ENCODE measurements at regions not wholly inside any gene's neighbourhood (a gene's known extent, or its start where the extent isn't known, plus 50 kb on each side); places are given as distances from the start of the nearest gene placed in this dataset.

GRCh38 chr11:81368192-81368591 is 1365.5 kb downstream of the FAM181B start:
- no peak for DNase-seq (ENCODE audit: low read depth)
- TF ChIP-seq CTCF (IDR thresholded peaks at IDR 0.05; ENCODE audit: low read length, missing control alignments): no peak
- H3K4me3 ChIP-seq (replicated peaks; ENCODE audit: low read depth, low read length): no peak overlapping the region

- no peak for TF ChIP-seq CTCF (IDR thresholded peaks at IDR 0.05; ENCODE audit: low read length, missing control alignments)
- H3K4me3 ChIP-seq (replicated peaks; ENCODE audit: low read depth, low read length): no peak overlapping the region
- DNase-seq (ENCODE audit: low read depth): no peak
Observed at GRCh38 chr11:81365496-81365895, 1368.2 kb downstream of the FAM181B start.

- no peak overlapping the region for H3K4me3 ChIP-seq (replicated peaks; ENCODE audit: low read depth, low read length)
- DNase-seq (ENCODE audit: low read depth): no peak
- TF ChIP-seq CTCF (IDR thresholded peaks at IDR 0.05; ENCODE audit: low read length, missing control alignments): no peak
Observed at GRCh38 chr11:81359476-81359875, 1374.2 kb downstream of the FAM181B start.

- no peak for DNase-seq (ENCODE audit: low read depth)
- no peak for TF ChIP-seq CTCF (IDR thresholded peaks at IDR 0.05; ENCODE audit: low read length, missing control alignments)
- no peak overlapping the region for H3K4me3 ChIP-seq (replicated peaks; ENCODE audit: low read depth, low read length)
Observed at GRCh38 chr11:81345609-81346008, 1388.1 kb downstream of the FAM181B start.

GRCh38 chr11:81342966-81343365 is 1390.7 kb downstream of the FAM181B start:
- no peak for DNase-seq (ENCODE audit: low read depth)
- no peak for TF ChIP-seq CTCF (IDR thresholded peaks at IDR 0.05; ENCODE audit: low read length, missing control alignments)
- H3K4me3 ChIP-seq (replicated peaks; ENCODE audit: low read depth, low read length): no peak overlapping the region

GRCh38 chr11:81340225-81340624 is 1393.4 kb downstream of the FAM181B start:
- DNase-seq (ENCODE audit: low read depth): no peak
- TF ChIP-seq CTCF (IDR thresholded peaks at IDR 0.05; ENCODE audit: low read length, missing control alignments): no peak
- no peak overlapping the region for H3K4me3 ChIP-seq (replicated peaks; ENCODE audit: low read depth, low read length)

- no peak overlapping the region for H3K4me3 ChIP-seq (replicated peaks; ENCODE audit: low read depth, low read length)
- DNase-seq (ENCODE audit: low read depth): no peak
- TF ChIP-seq CTCF (IDR thresholded peaks at IDR 0.05; ENCODE audit: low read length, missing control alignments): no peak
Observed at GRCh38 chr11:81339521-81339920, 1394.1 kb downstream of the FAM181B start.
